ENCODE measurements at regions not wholly inside any gene's neighbourhood (a gene's known extent, or its start where the extent isn't known, plus 50 kb on each side); places are given as distances from the start of the nearest gene placed in this dataset.
A peak's percentile ranks its signal among the peaks of the same experiment; 100 is the strongest.
"Not testable (repeated sequence)": the region's sequence is repeated elsewhere in the genome, so short reads cannot be mapped to it uniquely, and the experiment has no call there.

DNA sequence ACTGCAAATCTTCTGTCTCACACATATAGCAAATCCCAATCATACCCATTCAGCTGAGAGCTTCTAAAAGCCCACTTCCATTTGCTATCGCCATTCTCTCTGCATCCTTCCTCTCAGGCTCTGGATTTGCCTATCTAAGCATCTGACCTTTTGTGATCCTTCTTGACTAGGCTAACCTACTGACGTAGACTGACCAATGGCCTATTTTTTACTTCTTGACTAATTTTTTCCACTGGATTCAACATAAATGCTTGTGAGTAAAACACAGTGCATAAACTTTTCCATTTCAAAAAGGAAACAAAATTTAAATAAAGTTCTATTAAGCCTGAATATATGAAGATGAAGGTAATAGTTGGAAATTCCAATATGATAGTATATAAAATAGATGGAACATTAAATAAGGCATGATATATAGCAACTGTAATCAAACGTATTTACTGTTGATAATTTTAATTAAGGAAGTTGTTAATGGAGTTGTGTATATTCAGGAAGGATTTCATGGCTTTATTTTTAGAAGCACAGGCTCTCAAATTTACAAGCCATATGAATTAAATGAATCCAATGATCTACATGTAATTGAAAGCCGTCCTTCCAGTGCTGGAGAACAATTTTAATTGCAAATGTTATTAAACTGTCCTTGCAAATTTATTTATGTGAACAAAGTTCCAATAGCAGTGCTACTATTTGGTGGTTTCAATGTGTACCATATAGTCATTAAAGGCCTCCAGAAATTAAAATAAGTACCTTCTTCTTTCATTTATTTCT, 918.4 kb downstream of the SORCS3 start:
- Mint-ChIP-seq H3K27ac (no peak overlapping the region), H3K9me3 (peaks cover 4% of the 10 kb centered on the region; the same call in 1 of the 2 replicates), H3K27me3 (ENCODE audit: low read depth) (no peaks in the 10 kb centered on the region), H3K36me3 (no peaks in the 10 kb centered on the region), H3K4me3 (no peak overlapping the region), H3K4me1 (no peaks in the 10 kb centered on the region)
- CTCF ChIA-PET: no interaction called here
- DNase-seq (ENCODE audit: low spot score) (no peak), ATAC-seq (no peak)
- POLR2A ChIA-PET: no interaction called here
- TF ChIP-seq, protein P1, sequence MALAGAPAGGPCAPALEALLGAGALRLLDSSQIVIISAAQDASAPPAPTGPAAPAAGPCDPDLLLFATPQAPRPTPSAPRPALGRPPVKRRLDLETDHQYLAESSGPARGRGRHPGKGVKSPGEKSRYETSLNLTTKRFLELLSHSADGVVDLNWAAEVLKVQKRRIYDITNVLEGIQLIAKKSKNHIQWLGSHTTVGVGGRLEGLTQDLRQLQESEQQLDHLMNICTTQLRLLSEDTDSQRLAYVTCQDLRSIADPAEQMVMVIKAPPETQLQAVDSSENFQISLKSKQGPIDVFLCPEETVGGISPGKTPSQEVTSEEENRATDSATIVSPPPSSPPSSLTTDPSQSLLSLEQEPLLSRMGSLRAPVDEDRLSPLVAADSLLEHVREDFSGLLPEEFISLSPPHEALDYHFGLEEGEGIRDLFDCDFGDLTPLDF (CRISPR knock-in tag; IDR thresholded peaks at IDR 0.05): no peak
- TF ChIP-seq, protein P2, sequence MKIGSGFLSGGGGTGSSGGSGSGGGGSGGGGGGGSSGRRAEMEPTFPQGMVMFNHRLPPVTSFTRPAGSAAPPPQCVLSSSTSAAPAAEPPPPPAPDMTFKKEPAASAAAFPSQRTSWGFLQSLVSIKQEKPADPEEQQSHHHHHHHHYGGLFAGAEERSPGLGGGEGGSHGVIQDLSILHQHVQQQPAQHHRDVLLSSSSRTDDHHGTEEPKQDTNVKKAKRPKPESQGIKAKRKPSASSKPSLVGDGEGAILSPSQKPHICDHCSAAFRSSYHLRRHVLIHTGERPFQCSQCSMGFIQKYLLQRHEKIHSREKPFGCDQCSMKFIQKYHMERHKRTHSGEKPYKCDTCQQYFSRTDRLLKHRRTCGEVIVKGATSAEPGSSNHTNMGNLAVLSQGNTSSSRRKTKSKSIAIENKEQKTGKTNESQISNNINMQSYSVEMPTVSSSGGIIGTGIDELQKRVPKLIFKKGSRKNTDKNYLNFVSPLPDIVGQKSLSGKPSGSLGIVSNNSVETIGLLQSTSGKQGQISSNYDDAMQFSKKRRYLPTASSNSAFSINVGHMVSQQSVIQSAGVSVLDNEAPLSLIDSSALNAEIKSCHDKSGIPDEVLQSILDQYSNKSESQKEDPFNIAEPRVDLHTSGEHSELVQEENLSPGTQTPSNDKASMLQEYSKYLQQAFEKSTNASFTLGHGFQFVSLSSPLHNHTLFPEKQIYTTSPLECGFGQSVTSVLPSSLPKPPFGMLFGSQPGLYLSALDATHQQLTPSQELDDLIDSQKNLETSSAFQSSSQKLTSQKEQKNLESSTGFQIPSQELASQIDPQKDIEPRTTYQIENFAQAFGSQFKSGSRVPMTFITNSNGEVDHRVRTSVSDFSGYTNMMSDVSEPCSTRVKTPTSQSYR (CRISPR knock-in tag; IDR thresholded peaks at IDR 0.05): no peak
- TF ChIP-seq IRF2 (CRISPR knock-in tag; IDR thresholded peaks at IDR 0.05; ENCODE audit: borderline replicate concordance, low read depth) (no peak), NFE2L1 (CRISPR knock-in tag; IDR thresholded peaks at IDR 0.05) (no peak), RORB (CRISPR knock-in tag; IDR thresholded peaks at IDR 0.05) (no peak), FOXP1 (CRISPR knock-in tag; IDR thresholded peaks at IDR 0.05; ENCODE audit: borderline replicate concordance) (no peak), SOX15 (CRISPR knock-in tag; IDR thresholded peaks at IDR 0.05) (no peak)
- TF ChIP-seq, protein P3, sequence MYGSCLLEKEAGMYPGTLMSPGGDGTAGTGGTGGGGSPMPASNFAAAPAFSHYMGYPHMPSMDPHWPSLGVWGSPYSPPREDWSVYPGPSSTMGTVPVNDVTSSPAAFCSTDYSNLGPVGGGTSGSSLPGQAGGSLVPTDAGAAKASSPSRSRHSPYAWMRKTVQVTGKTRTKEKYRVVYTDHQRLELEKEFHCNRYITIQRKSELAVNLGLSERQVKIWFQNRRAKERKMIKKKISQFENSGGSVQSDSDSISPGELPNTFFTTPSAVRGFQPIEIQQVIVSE (CRISPR knock-in tag; IDR thresholded peaks at IDR 0.05; ENCODE audit: borderline replicate concordance): no peak
- TF ChIP-seq, protein P4, sequence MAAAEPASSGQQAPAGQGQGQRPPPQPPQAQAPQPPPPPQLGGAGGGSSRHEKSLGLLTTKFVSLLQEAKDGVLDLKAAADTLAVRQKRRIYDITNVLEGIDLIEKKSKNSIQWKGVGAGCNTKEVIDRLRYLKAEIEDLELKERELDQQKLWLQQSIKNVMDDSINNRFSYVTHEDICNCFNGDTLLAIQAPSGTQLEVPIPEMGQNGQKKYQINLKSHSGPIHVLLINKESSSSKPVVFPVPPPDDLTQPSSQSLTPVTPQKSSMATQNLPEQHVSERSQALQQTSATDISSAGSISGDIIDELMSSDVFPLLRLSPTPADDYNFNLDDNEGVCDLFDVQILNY (CRISPR knock-in tag; IDR thresholded peaks at IDR 0.05): no peak
- TF ChIP-seq, protein P5, sequence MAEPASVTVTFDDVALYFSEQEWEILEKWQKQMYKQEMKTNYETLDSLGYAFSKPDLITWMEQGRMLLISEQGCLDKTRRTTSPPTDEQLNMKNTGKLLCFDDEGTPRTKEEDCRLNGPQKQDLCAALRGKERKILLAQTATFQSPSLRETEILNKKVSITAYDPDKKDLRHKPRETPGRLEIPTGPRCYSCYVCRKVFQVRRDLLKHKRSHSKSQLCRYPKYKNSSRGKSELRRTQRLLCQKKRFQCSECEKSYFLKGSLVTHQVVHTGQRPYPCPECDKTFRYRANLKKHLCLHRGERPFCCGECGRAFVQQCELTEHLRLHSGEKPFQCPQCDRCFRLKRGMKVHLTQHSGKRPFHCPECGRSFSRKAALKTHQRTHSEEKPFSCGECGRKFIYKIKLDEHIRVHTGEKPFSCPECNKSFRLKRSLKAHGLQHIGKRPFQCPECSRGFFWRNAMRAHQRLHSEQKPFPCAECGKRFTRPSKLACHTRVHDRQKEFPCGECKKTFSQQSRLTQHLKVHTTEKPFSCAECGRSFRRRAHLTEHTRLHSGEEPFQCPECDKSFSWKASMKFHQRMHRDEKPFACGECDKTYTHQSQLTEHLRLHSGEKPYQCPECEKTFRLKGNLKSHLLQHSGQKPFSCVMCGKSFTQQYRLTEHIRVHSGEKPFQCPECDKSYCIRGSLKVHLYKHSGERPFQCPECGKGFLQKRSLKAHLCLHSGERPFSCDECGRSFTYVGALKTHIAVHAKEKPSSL (CRISPR knock-in tag; conservative IDR thresholded peaks at IDR 0.05): no peak

DNA sequence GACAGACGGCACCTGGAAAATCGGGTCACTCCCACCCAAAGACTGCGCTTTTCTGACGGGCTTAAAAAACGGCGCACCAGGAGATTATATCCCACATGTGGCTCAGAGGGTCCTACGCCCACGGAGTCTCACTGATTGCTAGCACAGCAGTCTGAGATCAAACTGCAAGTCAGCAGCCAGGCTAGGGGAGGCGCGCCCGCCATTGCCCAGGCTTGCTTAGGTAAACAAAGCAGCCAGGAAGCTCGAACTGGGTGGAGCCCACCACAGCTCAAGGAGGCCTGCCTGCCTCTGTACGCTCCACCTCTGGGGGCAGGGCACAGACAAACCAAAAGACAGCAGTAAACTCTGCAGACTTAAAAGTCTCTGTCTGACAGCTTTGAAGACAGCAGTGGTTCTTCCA, 909.4 kb downstream of the SORCS3 start:
- CTCF ChIA-PET; H3K27me3 Mint-ChIP-seq (ENCODE audit: low read depth); H3K36me3 Mint-ChIP-seq; POLR2A ChIA-PET; H3K4me1 Mint-ChIP-seq; H3K4me3 Mint-ChIP-seq; H3K27ac Mint-ChIP-seq; ATAC-seq: not testable (repeated sequence)
- peak; percentile 13 for DNase-seq (ENCODE audit: low spot score)
- peaks cover 18% of the 10 kb centered on the region for H3K9me3 Mint-ChIP-seq

DNA sequence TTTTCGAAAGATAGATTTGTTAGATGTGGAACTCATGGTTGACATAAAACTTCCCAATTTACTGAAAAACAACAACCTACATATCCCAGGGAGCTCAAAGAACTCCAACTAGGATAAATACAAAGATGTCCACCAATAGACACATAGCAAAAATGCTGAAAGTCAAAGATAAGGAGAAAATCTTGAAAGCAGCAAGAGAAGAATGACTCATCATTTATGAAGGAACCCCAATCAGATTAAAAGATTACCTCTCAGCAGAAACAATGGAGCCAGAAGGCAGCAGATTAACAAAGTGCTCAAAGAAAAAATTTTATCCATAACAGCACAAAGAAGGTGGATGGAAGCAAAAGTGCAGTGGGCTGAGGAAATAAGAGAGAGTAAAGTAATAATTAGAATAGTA, 908.6 kb downstream of the SORCS3 start:
- DNase-seq (ENCODE audit: low spot score) (no peak), ATAC-seq (no peak)
- Mint-ChIP-seq H3K4me1 (peaks cover 2% of the 10 kb centered on the region), H3K9me3 (peaks cover 18% of the 10 kb centered on the region), H3K27me3 (ENCODE audit: low read depth) (no peaks in the 10 kb centered on the region; the same call in 1 of the 2 replicates), H3K36me3 (peaks cover 9% of the 10 kb centered on the region), H3K4me3 (no peak overlapping the region), H3K27ac (no peak overlapping the region)
- CTCF ChIA-PET: no interaction called here
- TF ChIP-seq NFYB (CRISPR knock-in tag; conservative IDR thresholded peaks at IDR 0.05; ENCODE audit: low read depth) (no peak), ETV6 (CRISPR knock-in tag; IDR thresholded peaks at IDR 0.05) (no peak), TP53 (CRISPR knock-in tag; IDR thresholded peaks at IDR 0.05) (no peak), ZNF317 (CRISPR knock-in tag; IDR thresholded peaks at IDR 0.05; ENCODE audit: borderline replicate concordance, low read depth) (no peak)
- POLR2A ChIA-PET: no interaction called here
